MM.1S (cell line): ENCODE measurements at regions not wholly inside any gene's neighbourhood (a gene's known extent, or its start where the extent isn't known, plus 50 kb on each side); places are given as distances from the start of the nearest gene placed in this dataset.

Experiments
- CTCF ChIP-seq: fragments of 300-600 bp; sonication (generic); IDR thresholded peaks from 2 replicates; pipeline ENCODE4 v1.5.1; 2016; ENCODE audit warnings: antibody characterized with exemption, low read length, mixed read lengths
- EZH2phosphoT487 ChIP-seq: fragments of 300-600 bp; sonication (generic); IDR thresholded peaks from 2 replicates; pipeline ENCODE4 v1.6.1; 2018; ENCODE audit warnings: antibody characterized with exemption, low read length

GRCh38 chr6:153488267-153488666 is 357.2 kb upstream of the RGS17 start:
- no peak for TF ChIP-seq EZH2phosphoT487
- no peak for TF ChIP-seq CTCF
